NCI-H1092 (cell line): ENCODE measurements at regions not wholly inside any gene's neighbourhood (a gene's known extent, or its start where the extent isn't known, plus 50 kb on each side); places are given as distances from the start of the nearest gene placed in this dataset.
"Not testable (repeated sequence)": the region's sequence is repeated elsewhere in the genome, so short reads cannot be mapped to it uniquely, and the experiment has no call there.

Experiments
- DNase-seq: peaks from one replicate; lab custom pipeline; 2025; lab: John Stamatoyannopoulos, UW

- no peak for DNase-seq
Measured at GRCh38 chr13:109274188-109274821, 512.1 kb downstream of the IRS2 start.

- DNase-seq = no peak
Measured at GRCh38 chr13:109273326-109273751, 513.0 kb downstream of the IRS2 start.

- DNase-seq = no peak
Measured at GRCh38 chr13:109272595-109273325, 513.6 kb downstream of the IRS2 start.

DNA sequence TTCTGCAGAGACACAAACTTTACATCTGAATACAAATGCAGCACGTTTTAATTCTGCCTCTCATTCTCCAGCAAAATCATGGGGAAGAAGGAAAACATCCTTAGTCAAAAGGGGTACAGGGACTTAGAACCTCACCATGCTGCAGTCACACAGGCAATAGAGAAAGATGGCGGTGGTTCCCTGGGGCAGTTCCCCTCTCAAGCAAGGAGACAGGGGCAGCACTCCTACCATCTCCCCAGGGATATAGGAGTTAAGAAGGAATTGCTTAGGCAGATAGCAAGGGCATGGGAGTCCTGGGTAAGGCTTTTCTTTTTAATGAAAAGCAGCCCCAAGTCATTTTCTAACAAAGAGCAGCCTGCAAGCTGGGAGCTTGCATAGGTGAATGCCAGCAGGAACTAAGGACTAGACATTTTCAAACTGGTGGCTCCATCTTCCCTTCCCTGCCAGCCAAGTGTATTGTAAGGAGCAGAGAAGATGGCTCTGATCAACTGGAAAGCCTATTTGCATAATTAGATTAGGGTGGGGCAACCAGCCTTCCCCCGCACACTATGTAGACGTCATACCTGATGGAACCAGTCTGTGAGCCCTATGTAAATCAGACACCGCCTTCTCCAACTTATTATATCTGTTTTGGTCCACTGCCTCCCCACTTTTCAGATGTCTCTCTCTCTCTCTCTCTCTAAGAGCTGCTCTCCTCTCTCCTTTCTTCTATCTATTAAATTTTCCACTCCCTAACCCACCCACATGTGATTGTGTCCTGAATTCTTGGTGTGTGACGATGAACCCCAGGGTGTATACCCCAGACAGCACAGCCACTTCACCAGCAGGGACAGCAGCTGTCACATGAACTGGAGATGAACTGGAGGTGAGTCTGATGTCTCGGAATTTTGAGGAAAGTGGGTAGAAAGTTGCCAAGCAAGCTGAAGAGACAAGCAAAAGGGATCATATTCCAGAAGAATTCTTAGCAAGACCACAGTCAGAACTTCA, 514.5 kb downstream of the IRS2 start:
- no peak for DNase-seq

DNA sequence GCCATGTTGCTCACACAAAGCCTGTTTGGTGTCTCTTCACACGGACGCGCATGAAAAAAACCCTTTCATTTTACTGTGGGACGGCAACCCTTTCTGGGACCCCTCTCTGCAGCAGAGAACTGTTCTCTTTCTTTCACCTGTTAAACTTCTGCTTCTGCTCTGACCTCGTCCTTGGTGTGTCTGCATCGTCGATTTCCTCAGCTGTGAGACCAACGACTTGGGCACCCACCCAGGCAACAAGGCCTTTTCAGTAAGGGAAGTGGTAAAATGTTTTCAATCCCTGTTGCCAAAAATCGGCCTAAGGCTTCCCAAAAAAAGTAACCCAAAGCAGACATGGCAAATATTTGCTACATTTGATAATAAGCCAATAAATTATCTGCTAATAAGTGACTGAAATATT, 515.3 kb downstream of the IRS2 start:
- no peak for DNase-seq

DNA sequence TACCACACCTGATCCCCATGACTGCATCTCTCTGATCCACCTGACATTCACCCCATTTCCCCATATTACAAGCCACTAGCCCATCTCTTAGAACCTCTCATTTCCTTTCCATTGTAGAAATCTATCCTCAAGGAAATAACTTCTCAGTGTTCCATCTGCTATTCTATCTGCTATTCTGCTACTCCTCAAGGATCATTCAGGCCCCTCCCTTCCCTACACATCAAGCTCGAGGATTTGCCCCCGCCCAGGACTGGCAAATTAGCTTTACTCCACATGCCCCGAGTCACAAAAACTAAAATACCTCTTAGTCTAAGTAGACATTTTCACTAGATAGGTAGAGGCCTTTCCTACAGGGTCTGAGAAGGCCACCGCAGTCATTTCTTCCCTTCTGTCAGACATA, 517.0 kb downstream of the IRS2 start:
- not testable (repeated sequence) for DNase-seq

DNA sequence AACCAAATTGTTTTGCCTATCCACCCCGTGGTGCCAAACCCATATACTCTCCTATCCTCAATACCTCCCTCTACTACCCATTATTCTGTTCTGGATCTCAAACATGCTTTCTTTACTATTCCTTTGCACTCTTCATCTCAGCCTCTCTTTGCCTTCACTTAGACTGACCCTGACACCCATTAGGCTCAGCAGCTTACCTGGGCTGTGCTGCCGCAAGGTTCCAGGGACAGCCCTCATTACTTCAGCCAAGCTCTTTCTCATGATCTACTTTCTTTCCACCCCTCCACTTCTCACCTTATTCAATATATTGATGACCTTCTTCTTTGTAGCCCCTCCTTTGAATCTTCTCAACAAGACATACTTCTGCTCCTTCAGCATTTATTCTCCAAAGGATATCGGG, 517.9 kb downstream of the IRS2 start:
- not testable (repeated sequence) for DNase-seq

- DNase-seq = not testable (repeated sequence)
Measured at GRCh38 chr13:109267400-109267799, 519.0 kb downstream of the IRS2 start.

DNA sequence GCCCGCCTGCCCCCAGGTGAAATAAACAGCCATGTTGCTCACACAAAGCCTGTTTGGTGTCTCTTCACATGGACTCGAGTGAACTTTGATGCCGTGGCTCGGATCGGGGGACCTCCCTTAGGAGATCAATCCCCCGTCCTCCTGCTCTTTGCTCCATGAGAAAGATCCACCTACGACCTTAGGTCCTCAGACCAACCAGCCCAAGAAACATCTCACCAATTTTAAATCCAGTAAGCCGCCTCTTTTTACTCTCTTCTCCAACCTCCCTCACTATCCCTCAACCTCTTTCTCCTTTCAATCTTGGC, 521.0 kb downstream of the IRS2 start:
- DNase-seq = not testable (repeated sequence)

GRCh38 chr13:109264603-109265437, 521.6 kb downstream of the IRS2 start:
- not testable (repeated sequence) for DNase-seq

DNA sequence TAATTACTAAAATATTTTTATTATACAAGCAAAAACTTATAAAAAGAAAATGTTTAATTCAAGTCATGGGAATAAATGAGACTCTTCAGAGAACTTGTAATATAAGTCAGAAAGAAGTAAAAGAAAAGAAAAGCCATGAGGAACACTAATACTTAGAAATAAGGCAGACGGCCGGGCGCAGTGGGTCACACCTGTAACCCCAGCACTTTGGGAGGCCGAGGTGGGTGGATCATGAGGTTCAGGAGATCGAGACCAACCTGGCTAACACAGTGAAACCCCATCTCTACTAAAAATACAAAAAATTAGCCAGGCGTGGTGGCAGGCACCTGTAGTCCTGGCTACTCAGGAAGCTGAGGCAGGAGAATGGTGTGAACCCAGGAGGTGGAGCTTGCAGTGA, 528.6 kb downstream of the IRS2 start:
- DNase-seq = not testable (repeated sequence)
